Trophoblast cell (in vitro differentiated cells and primary cell): ENCODE measurements at regions not wholly inside any gene's neighbourhood (a gene's known extent, or its start where the extent isn't known, plus 50 kb on each side); places are given as distances from the start of the nearest gene placed in this dataset.

Experiments used
- DNase-seq, 2 donors: peaks; one replicate each; pipeline ENCODE4 v3.0.0-alpha.2; 2016
- H2AFZ ChIP-seq: 2 replicates; pipeline ENCODE4 v1.6.1; 2013; ENCODE audit warnings: low read length, moderate library complexity, mild to moderate bottlenecking; ENCODE audit not compliant: insufficient read depth, poor library complexity
- H2AK5ac ChIP-seq: 2 replicates; pipeline ENCODE4 v1.6.1; 2013; ENCODE audit warnings: mild to moderate bottlenecking, low read length
- H2BK120ac ChIP-seq: 2 replicates; pipeline ENCODE4 v1.6.1; 2013; ENCODE audit warnings: low read length, mild to moderate bottlenecking, moderate library complexity; ENCODE audit not compliant: insufficient read depth, poor library complexity
- H2BK12ac ChIP-seq: 2 replicates; pipeline ENCODE4 v1.6.1; 2013; ENCODE audit warnings: mild to moderate bottlenecking, low read length, moderate library complexity
- H2BK5ac ChIP-seq: 2 replicates; pipeline ENCODE4 v1.6.1; 2013; ENCODE audit warnings: low read length, low read depth, moderate library complexity, mild to moderate bottlenecking; ENCODE audit not compliant: poor library complexity
- H3K14ac ChIP-seq: 2 replicates; pipeline ENCODE4 v1.6.1; 2013; ENCODE audit warnings: mild to moderate bottlenecking, low read length
- H3K18ac ChIP-seq: 2 replicates; pipeline ENCODE4 v1.6.1; 2013; ENCODE audit warnings: mild to moderate bottlenecking, low read length
- H3K23ac ChIP-seq: 2 replicates; pipeline ENCODE4 v1.6.1; 2013; ENCODE audit warnings: low read length
- H3K27ac ChIP-seq: 2 replicates; pipeline ENCODE4 v1.5.1; 2013; ENCODE audit warnings: low read depth, mild to moderate bottlenecking, inconsistent platforms, low read length, moderate library complexity
- H3K27me3 ChIP-seq: 2 replicates; pipeline ENCODE4 v1.6.1; 2013; ENCODE audit warnings: inconsistent platforms, mild to moderate bottlenecking, low read length, moderate library complexity; ENCODE audit not compliant: insufficient read depth
- H3K36me3 ChIP-seq, 2 experiments: 1 replicate in 1 of 2; 2 replicates in 1 of 2; pipeline ENCODE4 v1.6.1; 2013; ENCODE audit warnings: low read length in 2 of 2, mild to moderate bottlenecking in 2 of 2, moderate library complexity in 1 of 2; ENCODE audit not compliant: insufficient read depth in 2 of 2, control insufficient read depth in 1 of 2
- H3K4ac ChIP-seq: 2 replicates; pipeline ENCODE4 v1.6.1; 2013; ENCODE audit warnings: low read depth, mild to moderate bottlenecking, low read length, moderate library complexity
- H3K4me1 ChIP-seq, 2 experiments: 1 replicate in 1 of 2; 2 replicates in 1 of 2; pipeline ENCODE4 v1.6.1; 2013; ENCODE audit warnings: low read length in 2 of 2, mild to moderate bottlenecking in 2 of 2, moderate library complexity in 1 of 2; ENCODE audit not compliant: insufficient read depth in 2 of 2, control insufficient read depth in 1 of 2
- H3K4me2 ChIP-seq: 2 replicates; pipeline ENCODE4 v1.6.1; 2013; ENCODE audit warnings: inconsistent platforms, mild to moderate bottlenecking, low read length, moderate library complexity
- H3K4me3 ChIP-seq: 2 replicates; pipeline ENCODE4 v1.5.1; 2013; ENCODE audit warnings: mild to moderate bottlenecking, low read depth, low read length, inconsistent platforms
- H3K79me1 ChIP-seq: one replicate; pipeline ENCODE4 v1.6.1; 2013; ENCODE audit warnings: low read length
- H3K79me2 ChIP-seq: 2 replicates; pipeline ENCODE4 v1.6.1; 2013; ENCODE audit warnings: low read length, mild to moderate bottlenecking; ENCODE audit not compliant: control insufficient read depth, insufficient read depth, poor library complexity
- H3K9ac ChIP-seq: 2 replicates; pipeline ENCODE4 v1.6.1; 2013; ENCODE audit warnings: mild to moderate bottlenecking, low read length
- H3K9me3 ChIP-seq: 2 replicates; pipeline ENCODE4 v1.6.1; 2013; ENCODE audit warnings: low read depth, mild to moderate bottlenecking, control low read depth, inconsistent platforms, low read length; ENCODE audit not compliant: insufficient read depth
- H4K12ac ChIP-seq: 2 replicates; pipeline ENCODE4 v1.6.1; 2013; ENCODE audit warnings: low read depth, mild to moderate bottlenecking, low read length, moderate library complexity
- H4K8ac ChIP-seq: 2 replicates; pipeline ENCODE4 v1.6.1; 2013; ENCODE audit warnings: low read depth, mild to moderate bottlenecking, low read length, moderate library complexity
- H4K91ac ChIP-seq: one replicate; pipeline ENCODE4 v1.6.1; 2013; ENCODE audit warnings: low read depth, mild to moderate bottlenecking, low read length, moderate library complexity
- WGBS: extraction: QIAGEN DNeasy Blood & Tissue Kit; methylation state at CpG from one replicate; pipeline ENCODE4 v1.1.7; 2013; ENCODE audit warnings: missing lambda C conversion rate; ENCODE audit not compliant: insufficient read length, insufficient coverage; ENCODE audit errors: extremely low coverage; 5-methylcytosine and 5-hydroxymethylcytosine counted together

DNA sequence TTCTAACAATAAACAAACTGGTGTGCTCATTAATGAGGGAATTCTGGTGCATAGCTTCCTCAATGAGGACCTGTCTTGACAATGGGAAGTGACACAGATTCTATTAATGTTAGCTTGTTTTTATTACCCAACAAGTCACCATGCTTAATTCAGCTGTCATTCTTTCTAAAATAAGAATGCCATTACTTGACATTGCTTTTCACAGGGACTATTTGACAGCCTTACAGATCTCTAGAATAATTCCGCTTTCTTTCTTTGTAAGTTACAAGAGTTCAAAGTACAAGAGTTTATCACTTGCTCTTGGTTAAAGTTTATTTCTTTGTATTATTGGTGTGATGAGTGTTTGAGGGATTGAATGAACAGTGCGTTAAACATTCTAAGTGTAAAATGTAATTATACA lies 127.0 kb upstream of the COL5A2 start:
- no peak for DNase-seq
- H2BK5ac ChIP-seq: no peak overlapping the region
- H3K18ac ChIP-seq: no peak overlapping the region
- no CpG with 5 or more reads among the region's 2 CpGs for WGBS
- H3K9me3 ChIP-seq: no peaks in the 10 kb centered on the region
- H3K36me3 ChIP-seq: no peaks in the 10 kb centered on the region
- H3K14ac ChIP-seq: no peak overlapping the region
- no peak overlapping the region for H3K27ac ChIP-seq
- H3K4ac ChIP-seq: no peak overlapping the region
- peaks cover 0 to 2% of the 10 kb centered on the region in 2 experiments for H3K4me1 ChIP-seq
- no peaks in the 10 kb centered on the region for H3K79me1 ChIP-seq
- H2AK5ac ChIP-seq: no peak overlapping the region
- H2BK12ac ChIP-seq: no peak overlapping the region
- no peaks in the 10 kb centered on the region for H3K27me3 ChIP-seq
- no peak overlapping the region for H4K12ac ChIP-seq
- no peak overlapping the region for H3K9ac ChIP-seq
- no peak overlapping the region for H2BK120ac ChIP-seq
- H3K4me2 ChIP-seq: no peak overlapping the region
- H3K4me3 ChIP-seq: no peak overlapping the region
- no peak overlapping the region for H3K23ac ChIP-seq
- no peak overlapping the region for H4K91ac ChIP-seq
- no peaks in the 10 kb centered on the region for H3K79me2 ChIP-seq
- no peak overlapping the region for H2AFZ ChIP-seq
- H4K8ac ChIP-seq: no peak overlapping the region

GRCh38 chr2:189308056-189308790 lies 128.7 kb upstream of the COL5A2 start:
- no CpG with 5 or more reads among the region's 3 CpGs for WGBS
- Histone ChIP-seq H2AFZ (no peak overlapping the region), H3K4me1 (no peaks in the 10 kb centered on the region)

GRCh38 chr2:189309331-189309730 lies 129.8 kb upstream of the COL5A2 start:
- no peaks in the 10 kb centered on the region for H3K79me1 ChIP-seq
- H3K4ac ChIP-seq: no peak overlapping the region
- H2BK5ac ChIP-seq: no peak overlapping the region
- H2BK12ac ChIP-seq: no peak overlapping the region
- H2BK120ac ChIP-seq: no peak overlapping the region
- H2AK5ac ChIP-seq: no peak overlapping the region
- H3K4me3 ChIP-seq: no peak overlapping the region
- H3K4me1 ChIP-seq: no peaks in the 10 kb centered on the region
- no peaks in the 10 kb centered on the region for H3K79me2 ChIP-seq
- no peaks in the 10 kb centered on the region for H3K27me3 ChIP-seq
- WGBS: no CpG with 5 or more reads among the region's 4 CpGs
- no peak overlapping the region for H4K8ac ChIP-seq
- H4K91ac ChIP-seq: no peak overlapping the region
- H2AFZ ChIP-seq: no peak overlapping the region
- H3K9me3 ChIP-seq: no peaks in the 10 kb centered on the region
- no peak overlapping the region for H3K18ac ChIP-seq
- no peak for DNase-seq
- H3K9ac ChIP-seq: no peak overlapping the region
- no peak overlapping the region for H3K23ac ChIP-seq
- H3K27ac ChIP-seq: no peak overlapping the region
- no peaks in the 10 kb centered on the region for H3K36me3 ChIP-seq
- H3K14ac ChIP-seq: no peak overlapping the region
- no peak overlapping the region for H3K4me2 ChIP-seq
- no peak overlapping the region for H4K12ac ChIP-seq

More at GRCh38 chr2:189308056-189308790, 128.7 kb upstream of the COL5A2 start:
- Histone ChIP-seq H3K18ac (no peak overlapping the region), H3K14ac (no peak overlapping the region), H3K27ac (no peak overlapping the region), H2BK120ac (no peak overlapping the region), H4K91ac (no peak overlapping the region), H3K27me3 (no peaks in the 10 kb centered on the region), H3K4me2 (no peak overlapping the region), H3K4me3 (no peak overlapping the region), H3K4ac (no peak overlapping the region), H2AK5ac (no peak overlapping the region), H3K9me3 (no peaks in the 10 kb centered on the region), H3K79me2 (no peaks in the 10 kb centered on the region), H2BK12ac (no peak overlapping the region), H4K8ac (no peak overlapping the region), H3K36me3 (no peaks in the 10 kb centered on the region), H3K23ac (no peak overlapping the region), H4K12ac (no peak overlapping the region), H2BK5ac (no peak overlapping the region), H3K9ac (no peak overlapping the region), H3K79me1 (no peaks in the 10 kb centered on the region)
- DNase-seq: no peak

GRCh38 chr2:189312211-189312610 lies 129.1 kb upstream of the WDR75 start:
- Histone ChIP-seq H3K23ac (no peak overlapping the region), H3K79me2 (no peaks in the 10 kb centered on the region), H3K14ac (no peak overlapping the region), H2BK5ac (no peak overlapping the region), H3K4me1 (no peaks in the 10 kb centered on the region), H3K36me3 (no peaks in the 10 kb centered on the region), H4K8ac (no peak overlapping the region), H2BK120ac (no peak overlapping the region), H3K18ac (no peak overlapping the region), H4K91ac (no peak overlapping the region), H4K12ac (no peak overlapping the region), H3K9ac (no peak overlapping the region), H3K27me3 (no peaks in the 10 kb centered on the region), H2AFZ (no peak overlapping the region), H3K9me3 (no peaks in the 10 kb centered on the region), H3K4me2 (no peak overlapping the region), H3K4me3 (no peak overlapping the region), H3K79me1 (no peaks in the 10 kb centered on the region), H2AK5ac (no peak overlapping the region), H3K27ac (no peak overlapping the region), H3K4ac (no peak overlapping the region), H2BK12ac (no peak overlapping the region)
- DNase-seq: no peak
- WGBS: no CpG with 5 or more reads among the region's 13 CpGs
